Chondrocyte (in vitro differentiated cells): ENCODE measurements at regions not wholly inside any gene's neighbourhood (a gene's known extent, or its start where the extent isn't known, plus 50 kb on each side); places are given as distances from the start of the nearest gene placed in this dataset.

Experiments
- DNase-seq: peaks from one replicate; pipeline ENCODE4 v3.0.0; 2021; ENCODE audit warnings: mixed read lengths, low spot score
- H3K27ac Mint-ChIP-seq: one replicate; pipeline ENCODE4 v1.8.0; 2021; ENCODE audit warnings: mild to moderate bottlenecking, moderate library complexity, mixed read lengths; ENCODE audit not compliant: unreplicated experiment
- H3K27me3 Mint-ChIP-seq: 2 replicates; pipeline ENCODE4 v1.8.0; 2021; ENCODE audit warnings: low read depth, mixed read lengths
- H3K36me3 Mint-ChIP-seq: 2 replicates; pipeline ENCODE4 v1.8.0; 2021; ENCODE audit warnings: low read depth, mixed read lengths
- H3K4me1 Mint-ChIP-seq: 2 replicates; pipeline ENCODE4 v1.8.0; 2021; ENCODE audit warnings: low read depth, mild to moderate bottlenecking, mixed read lengths
- H3K4me3 Mint-ChIP-seq: one replicate; pipeline ENCODE4 v1.8.0; 2021; ENCODE audit warnings: mild to moderate bottlenecking, moderate library complexity, mixed read lengths; ENCODE audit not compliant: unreplicated experiment
- H3K9me3 Mint-ChIP-seq: 2 replicates; pipeline ENCODE4 v1.8.0; 2021; ENCODE audit warnings: low read depth, mixed read lengths
- TF ChIP-seq, protein P1 (sequence below): fragments of 200-600 bp; sonication (generic); IDR thresholded peaks from 2 replicates; pipeline ENCODE4 v1.5.0; 2021; ENCODE audit warnings: antibody characterized with exemption, mild to moderate bottlenecking, moderate library complexity

DNA sequence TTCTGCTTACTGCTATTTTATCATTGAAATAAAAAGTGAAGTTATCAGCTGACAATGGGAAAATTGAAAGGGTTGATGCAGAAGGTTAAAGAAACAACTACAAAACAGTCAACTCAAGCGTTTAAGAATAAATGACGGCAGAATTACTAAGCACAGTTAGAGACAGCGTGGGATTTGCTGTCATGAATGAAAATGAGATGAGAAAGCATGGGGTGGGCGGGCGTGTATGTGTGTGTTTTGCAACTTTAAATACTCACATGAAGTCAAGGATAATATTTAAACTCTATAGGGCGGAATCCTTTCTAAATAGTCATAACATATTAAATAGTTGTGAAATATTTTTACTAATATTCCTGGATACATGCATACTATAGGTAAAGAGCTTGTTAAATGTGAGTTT is 450.8 kb downstream of the ETV1 start:
- Mint-ChIP-seq H3K36me3 (no peaks in the 10 kb centered on the region), H3K27ac (no peak overlapping the region), H3K4me3 (no peak overlapping the region), H3K27me3 (no peaks in the 10 kb centered on the region), H3K9me3 (no peaks in the 10 kb centered on the region), H3K4me1 (no peaks in the 10 kb centered on the region)
- no peak for DNase-seq
- TF ChIP-seq, protein P1, sequence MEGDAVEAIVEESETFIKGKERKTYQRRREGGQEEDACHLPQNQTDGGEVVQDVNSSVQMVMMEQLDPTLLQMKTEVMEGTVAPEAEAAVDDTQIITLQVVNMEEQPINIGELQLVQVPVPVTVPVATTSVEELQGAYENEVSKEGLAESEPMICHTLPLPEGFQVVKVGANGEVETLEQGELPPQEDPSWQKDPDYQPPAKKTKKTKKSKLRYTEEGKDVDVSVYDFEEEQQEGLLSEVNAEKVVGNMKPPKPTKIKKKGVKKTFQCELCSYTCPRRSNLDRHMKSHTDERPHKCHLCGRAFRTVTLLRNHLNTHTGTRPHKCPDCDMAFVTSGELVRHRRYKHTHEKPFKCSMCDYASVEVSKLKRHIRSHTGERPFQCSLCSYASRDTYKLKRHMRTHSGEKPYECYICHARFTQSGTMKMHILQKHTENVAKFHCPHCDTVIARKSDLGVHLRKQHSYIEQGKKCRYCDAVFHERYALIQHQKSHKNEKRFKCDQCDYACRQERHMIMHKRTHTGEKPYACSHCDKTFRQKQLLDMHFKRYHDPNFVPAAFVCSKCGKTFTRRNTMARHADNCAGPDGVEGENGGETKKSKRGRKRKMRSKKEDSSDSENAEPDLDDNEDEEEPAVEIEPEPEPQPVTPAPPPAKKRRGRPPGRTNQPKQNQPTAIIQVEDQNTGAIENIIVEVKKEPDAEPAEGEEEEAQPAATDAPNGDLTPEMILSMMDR, result no peak

DNA sequence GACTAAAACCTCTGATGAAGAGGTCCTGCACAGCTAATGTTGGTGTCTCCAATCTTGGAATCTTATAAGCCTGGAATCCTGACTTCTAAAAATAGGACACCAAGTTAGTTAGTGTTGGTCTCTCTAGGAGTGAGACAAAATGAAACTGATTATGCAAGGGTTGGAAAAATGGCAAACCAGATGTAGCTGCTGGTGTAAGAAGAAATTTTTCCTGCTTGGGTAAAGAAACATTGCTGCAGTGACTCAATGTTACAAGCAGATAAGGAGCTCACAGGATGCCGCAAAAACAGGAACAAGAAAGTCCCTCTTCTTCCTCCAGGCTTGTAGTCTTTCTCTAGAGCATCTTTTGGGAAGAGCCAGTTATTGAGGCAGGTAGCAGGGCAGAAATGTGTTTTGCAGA is 449.0 kb downstream of the ETV1 start:
- H3K27ac Mint-ChIP-seq, result no peak overlapping the region

DNA sequence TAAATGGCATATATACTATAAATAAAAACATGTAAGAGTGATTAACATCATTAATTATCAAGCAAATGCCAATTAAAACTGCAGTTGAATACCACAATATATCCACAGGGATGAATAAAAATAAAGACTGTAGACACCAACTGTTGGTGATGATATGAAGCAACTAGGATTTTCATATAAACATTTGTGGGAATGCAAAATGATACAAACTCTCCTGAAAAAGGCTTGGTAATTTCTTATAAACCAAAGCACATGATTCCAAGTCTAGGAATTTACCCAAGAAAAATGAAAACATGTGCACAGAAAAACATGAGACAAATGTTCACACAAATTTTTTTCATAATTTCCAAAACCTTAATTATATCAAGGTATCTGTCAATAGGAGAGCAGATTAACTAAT is 448.1 kb downstream of the ETV1 start:
- H3K36me3 Mint-ChIP-seq, result no peaks in the 10 kb centered on the region
- H3K27me3 Mint-ChIP-seq, result no peaks in the 10 kb centered on the region
- no peak overlapping the region for H3K27ac Mint-ChIP-seq
- H3K9me3 Mint-ChIP-seq, result no peaks in the 10 kb centered on the region
- no peak overlapping the region for H3K4me3 Mint-ChIP-seq
- TF ChIP-seq, protein P1, result no peak
- no peaks in the 10 kb centered on the region for H3K4me1 Mint-ChIP-seq
- DNase-seq, result no peak

More for the DNA sequence above, 449.0 kb downstream of the ETV1 start:
- Mint-ChIP-seq H3K4me1 (no peaks in the 10 kb centered on the region), H3K4me3 (no peak overlapping the region), H3K27me3 (no peaks in the 10 kb centered on the region), H3K36me3 (no peaks in the 10 kb centered on the region), H3K9me3 (no peaks in the 10 kb centered on the region)
- no peak for DNase-seq
- TF ChIP-seq, protein P1, result no peak

DNA sequence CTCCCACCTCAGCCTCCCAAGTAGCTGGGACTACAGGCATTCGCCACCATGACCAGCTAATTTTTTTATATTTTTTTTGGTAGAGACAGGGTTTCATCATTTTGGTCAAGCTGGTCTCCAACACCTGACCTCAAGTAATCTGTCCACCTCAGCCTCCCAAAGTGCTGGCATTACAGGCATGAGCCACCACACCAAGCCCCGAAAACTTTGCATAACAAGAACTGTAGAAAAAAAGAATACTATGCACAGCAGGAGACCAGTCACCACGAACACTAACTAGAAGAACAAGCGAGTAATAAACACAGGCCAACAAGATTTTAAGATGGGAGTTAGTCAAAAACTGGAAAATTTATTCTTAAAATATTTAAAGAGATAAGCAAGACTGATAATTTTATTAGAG is 447.0 kb downstream of the ETV1 start:
- H3K27me3 Mint-ChIP-seq, result no peaks in the 10 kb centered on the region
- DNase-seq, result no peak
- no peaks in the 10 kb centered on the region for H3K9me3 Mint-ChIP-seq
- H3K4me3 Mint-ChIP-seq, result no peak overlapping the region
- TF ChIP-seq, protein P1, result no peak
- H3K4me1 Mint-ChIP-seq, result no peaks in the 10 kb centered on the region
- no peak overlapping the region for H3K27ac Mint-ChIP-seq
- no peaks in the 10 kb centered on the region for H3K36me3 Mint-ChIP-seq

DNA sequence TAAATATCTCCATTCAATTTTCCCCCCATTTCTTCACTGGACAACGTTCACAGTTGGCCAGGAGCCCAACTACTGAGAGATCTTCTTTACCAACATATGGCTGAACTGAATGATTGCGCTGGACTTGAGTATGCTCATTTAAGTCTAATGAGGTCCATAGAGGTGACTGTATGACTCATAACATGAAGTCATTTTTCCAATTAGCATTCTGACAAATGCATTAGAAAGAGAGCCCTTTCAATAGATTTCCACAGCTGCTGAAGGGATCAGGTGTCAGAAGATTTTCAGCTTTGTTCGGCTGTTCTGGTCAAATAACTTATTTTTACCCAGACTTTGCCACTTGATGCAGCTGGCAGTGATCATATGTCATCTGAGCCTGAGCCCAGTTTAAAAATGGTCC is 438.0 kb downstream of the ETV1 start:
- H3K36me3 Mint-ChIP-seq, result no peaks in the 10 kb centered on the region
- H3K4me3 Mint-ChIP-seq, result no peak overlapping the region
- H3K9me3 Mint-ChIP-seq, result no peaks in the 10 kb centered on the region
- DNase-seq, result no peak
- H3K4me1 Mint-ChIP-seq, result no peaks in the 10 kb centered on the region
- H3K27ac Mint-ChIP-seq, result no peak overlapping the region
- TF ChIP-seq, protein P1, result no peak
- H3K27me3 Mint-ChIP-seq, result no peaks in the 10 kb centered on the region
